ENCODE measurements at regions not wholly inside any gene's neighbourhood (a gene's known extent, or its start where the extent isn't known, plus 50 kb on each side); places are given as distances from the start of the nearest gene placed in this dataset.

DNA sequence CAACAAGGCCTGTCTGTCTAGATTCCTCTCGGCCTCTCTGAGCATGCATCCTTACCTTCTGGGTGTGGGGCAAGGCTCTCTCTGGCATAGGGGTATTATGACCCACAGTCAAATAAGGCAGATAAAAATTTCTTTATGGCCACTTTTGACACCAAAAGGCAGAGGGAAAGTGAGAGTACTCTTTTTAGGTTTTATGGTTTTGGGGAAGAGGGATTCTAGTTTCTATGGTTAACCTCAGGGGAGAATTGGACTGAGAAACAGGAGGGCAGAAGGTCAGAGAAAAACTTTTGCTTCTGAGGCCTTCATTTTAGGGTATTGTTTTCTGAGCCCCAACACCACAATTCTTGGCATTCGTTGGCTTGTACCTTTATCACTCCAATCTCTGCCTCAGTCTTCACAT, 70.0 kb upstream of the CCDC54 start:
- TF ChIP-seq POLR2A (IDR thresholded peaks at IDR 0.05; ENCODE audit: low read depth) (no peak), EP300 (IDR thresholded peaks at IDR 0.05) (no peak)
- TF ChIP-seq, protein P1, sequence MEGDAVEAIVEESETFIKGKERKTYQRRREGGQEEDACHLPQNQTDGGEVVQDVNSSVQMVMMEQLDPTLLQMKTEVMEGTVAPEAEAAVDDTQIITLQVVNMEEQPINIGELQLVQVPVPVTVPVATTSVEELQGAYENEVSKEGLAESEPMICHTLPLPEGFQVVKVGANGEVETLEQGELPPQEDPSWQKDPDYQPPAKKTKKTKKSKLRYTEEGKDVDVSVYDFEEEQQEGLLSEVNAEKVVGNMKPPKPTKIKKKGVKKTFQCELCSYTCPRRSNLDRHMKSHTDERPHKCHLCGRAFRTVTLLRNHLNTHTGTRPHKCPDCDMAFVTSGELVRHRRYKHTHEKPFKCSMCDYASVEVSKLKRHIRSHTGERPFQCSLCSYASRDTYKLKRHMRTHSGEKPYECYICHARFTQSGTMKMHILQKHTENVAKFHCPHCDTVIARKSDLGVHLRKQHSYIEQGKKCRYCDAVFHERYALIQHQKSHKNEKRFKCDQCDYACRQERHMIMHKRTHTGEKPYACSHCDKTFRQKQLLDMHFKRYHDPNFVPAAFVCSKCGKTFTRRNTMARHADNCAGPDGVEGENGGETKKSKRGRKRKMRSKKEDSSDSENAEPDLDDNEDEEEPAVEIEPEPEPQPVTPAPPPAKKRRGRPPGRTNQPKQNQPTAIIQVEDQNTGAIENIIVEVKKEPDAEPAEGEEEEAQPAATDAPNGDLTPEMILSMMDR (IDR thresholded peaks at IDR 0.05) = no peak

Data from esophagus muscularis mucosa (tissue), 4 donors.